SK-N-SH treated with all-trans-retinoic acid at 6 μM for 48 hours (cell line): ENCODE measurements at regions not wholly inside any gene's neighbourhood (a gene's known extent, or its start where the extent isn't known, plus 50 kb on each side); places are given as distances from the start of the nearest gene placed in this dataset.

Experiments
- ATAC-seq: fragments of 200-7000 bp; cut with Tn5 transposase; 3 replicates; pipeline ENCODE4 v1.9.1; 2020; ENCODE audit warnings: mild to moderate bottlenecking, moderate library complexity
- ARNTL ChIP-seq: fragments of 450-650 bp; formaldehyde crosslinking; IDR thresholded peaks from 2 replicates; pipeline ENCODE4 v1.5.0; 2020; ENCODE audit warnings: low read depth, mild to moderate bottlenecking, moderate library complexity, borderline replicate concordance
- BACH2 ChIP-seq: fragments of 250-450 bp; sonication (Bioruptor Pico); IDR thresholded peaks from 2 replicates; pipeline ENCODE4 v1.9.0; 2021; ENCODE audit warnings: mild to moderate bottlenecking, borderline replicate concordance
- CSDC2 ChIP-seq: fragments of 250-450 bp; sonication (Bioruptor Pico); IDR thresholded peaks from 2 replicates; pipeline ENCODE4 v1.5.0; 2020; ENCODE audit warnings: mild to moderate bottlenecking, moderate library complexity
- ESRRG ChIP-seq: fragments of 250-450 bp; sonication (Bioruptor Pico); IDR thresholded peaks from 2 replicates; pipeline ENCODE4 v1.6.1; 2021; ENCODE audit warnings: mild to moderate bottlenecking
- GLIS3 ChIP-seq: fragments of 250-450 bp; sonication (Bioruptor Pico); IDR thresholded peaks from 2 replicates; pipeline ENCODE4 v1.5.0; 2020; ENCODE audit warnings: mild to moderate bottlenecking, moderate library complexity
- ISL1 ChIP-seq: fragments of 250-450 bp; sonication (Bioruptor Pico); IDR thresholded peaks from 2 replicates; pipeline ENCODE4 v2.1.2; 2022; ENCODE audit warnings: mild to moderate bottlenecking, moderate library complexity
- OSR1 ChIP-seq: fragments of 250-450 bp; sonication (Bioruptor Pico); IDR thresholded peaks from 2 replicates; pipeline ENCODE4 v1.8.0; 2022; ENCODE audit warnings: moderate library complexity, mild to moderate bottlenecking, inconsistent platforms
- PPARA ChIP-seq: fragments of 250-450 bp; sonication (Bioruptor Pico); IDR thresholded peaks from 2 replicates; pipeline ENCODE4 v1.5.0; 2020; ENCODE audit warnings: mild to moderate bottlenecking, borderline replicate concordance
- RARB ChIP-seq: fragments of 250-450 bp; sonication (Bioruptor Pico); IDR thresholded peaks from 2 replicates; pipeline ENCODE4 v1.8.0; 2021; ENCODE audit warnings: mild to moderate bottlenecking, moderate library complexity
- SNAI2 ChIP-seq: fragments of 250-450 bp; sonication (Bioruptor Pico); IDR thresholded peaks from 2 replicates; pipeline ENCODE4 v1.5.0; 2020; ENCODE audit warnings: mild to moderate bottlenecking, moderate library complexity
- TCF4 ChIP-seq: fragments of 250-450 bp; sonication (Bioruptor Pico); IDR thresholded peaks from 2 replicates; pipeline ENCODE4 v1.8.0; 2021; ENCODE audit warnings: mild to moderate bottlenecking, moderate library complexity, borderline replicate concordance
- TOX ChIP-seq: fragments of 250-450 bp; sonication (Bioruptor Pico); IDR thresholded peaks from 2 replicates; pipeline ENCODE4 v1.8.0; 2021; ENCODE audit warnings: mild to moderate bottlenecking, moderate library complexity, borderline replicate concordance
- ZC3H10 ChIP-seq: fragments of 250-450 bp; sonication (Bioruptor Pico); IDR thresholded peaks from 2 replicates; pipeline ENCODE4 v1.5.1; 2021; ENCODE audit warnings: mild to moderate bottlenecking, moderate library complexity
- ZFP30 ChIP-seq: fragments of 450-650 bp; formaldehyde crosslinking; IDR thresholded peaks from 2 replicates; pipeline ENCODE4 v1.5.0; 2022; ENCODE audit warnings: mild to moderate bottlenecking, moderate library complexity
- ZNF565 ChIP-seq: fragments of 450-650 bp; formaldehyde crosslinking; conservative IDR thresholded peaks from 2 replicates; pipeline ENCODE4 v1.5.0; 2020; ENCODE audit warnings: low read depth, mild to moderate bottlenecking, moderate library complexity
- ZNF70 ChIP-seq: fragments of 450-650 bp; formaldehyde crosslinking; IDR thresholded peaks from 2 replicates; pipeline ENCODE4 v1.5.0; 2020; ENCODE audit warnings: mild to moderate bottlenecking, moderate library complexity
- TF ChIP-seq, protein P1 (sequence below): fragments of 250-450 bp; sonication (Bioruptor Pico); IDR thresholded peaks from 2 replicates; pipeline ENCODE4 v1.5.0; 2020; ENCODE audit warnings: mild to moderate bottlenecking, moderate library complexity
- TF ChIP-seq, protein P2 (sequence below): fragments of 250-450 bp; sonication (Bioruptor Pico); IDR thresholded peaks from 2 replicates; pipeline ENCODE4 v1.8.0; 2021; ENCODE audit warnings: low read depth, mild to moderate bottlenecking, moderate library complexity, borderline replicate concordance
- TF ChIP-seq, protein P3 (sequence below): fragments of 250-450 bp; sonication (Bioruptor Pico); IDR thresholded peaks from 2 replicates; pipeline ENCODE4 v1.8.0; 2020; ENCODE audit warnings: mild to moderate bottlenecking, moderate library complexity, borderline replicate concordance
- TF ChIP-seq, protein P4 (sequence below): fragments of 250-450 bp; sonication (Bioruptor Pico); IDR thresholded peaks from 2 replicates; pipeline ENCODE4 v1.5.1; 2020; ENCODE audit warnings: low read depth, mild to moderate bottlenecking, moderate library complexity

DNA sequence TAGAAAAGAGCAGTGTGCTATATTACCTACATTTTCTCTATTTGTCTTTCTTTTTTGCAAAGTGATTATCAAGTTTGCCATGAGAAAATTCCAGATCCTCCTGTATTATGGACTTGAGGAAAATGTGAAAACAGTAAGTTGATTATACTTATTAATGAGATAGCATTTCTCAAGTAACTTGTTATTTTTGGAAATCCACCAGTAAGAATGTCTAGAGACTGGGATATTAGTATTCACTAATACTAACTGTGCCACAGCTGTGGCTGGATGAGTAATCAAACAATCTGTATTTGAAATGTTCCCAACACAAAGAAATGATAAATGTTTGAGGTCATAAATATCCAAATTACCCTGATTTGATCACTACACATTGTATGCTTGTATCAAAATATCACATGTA lies 147.0 kb upstream of the CTSO start:
- TF ChIP-seq TCF4 (CRISPR knock-in tag) (no peak), ZNF70 (CRISPR knock-in tag) (no peak), ESRRG (CRISPR knock-in tag) (no peak), GLIS3 (no peak), ARNTL (CRISPR knock-in tag) (no peak), ISL1 (CRISPR knock-in tag) (no peak), CSDC2 (CRISPR knock-in tag) (no peak)
- TF ChIP-seq, protein P1, sequence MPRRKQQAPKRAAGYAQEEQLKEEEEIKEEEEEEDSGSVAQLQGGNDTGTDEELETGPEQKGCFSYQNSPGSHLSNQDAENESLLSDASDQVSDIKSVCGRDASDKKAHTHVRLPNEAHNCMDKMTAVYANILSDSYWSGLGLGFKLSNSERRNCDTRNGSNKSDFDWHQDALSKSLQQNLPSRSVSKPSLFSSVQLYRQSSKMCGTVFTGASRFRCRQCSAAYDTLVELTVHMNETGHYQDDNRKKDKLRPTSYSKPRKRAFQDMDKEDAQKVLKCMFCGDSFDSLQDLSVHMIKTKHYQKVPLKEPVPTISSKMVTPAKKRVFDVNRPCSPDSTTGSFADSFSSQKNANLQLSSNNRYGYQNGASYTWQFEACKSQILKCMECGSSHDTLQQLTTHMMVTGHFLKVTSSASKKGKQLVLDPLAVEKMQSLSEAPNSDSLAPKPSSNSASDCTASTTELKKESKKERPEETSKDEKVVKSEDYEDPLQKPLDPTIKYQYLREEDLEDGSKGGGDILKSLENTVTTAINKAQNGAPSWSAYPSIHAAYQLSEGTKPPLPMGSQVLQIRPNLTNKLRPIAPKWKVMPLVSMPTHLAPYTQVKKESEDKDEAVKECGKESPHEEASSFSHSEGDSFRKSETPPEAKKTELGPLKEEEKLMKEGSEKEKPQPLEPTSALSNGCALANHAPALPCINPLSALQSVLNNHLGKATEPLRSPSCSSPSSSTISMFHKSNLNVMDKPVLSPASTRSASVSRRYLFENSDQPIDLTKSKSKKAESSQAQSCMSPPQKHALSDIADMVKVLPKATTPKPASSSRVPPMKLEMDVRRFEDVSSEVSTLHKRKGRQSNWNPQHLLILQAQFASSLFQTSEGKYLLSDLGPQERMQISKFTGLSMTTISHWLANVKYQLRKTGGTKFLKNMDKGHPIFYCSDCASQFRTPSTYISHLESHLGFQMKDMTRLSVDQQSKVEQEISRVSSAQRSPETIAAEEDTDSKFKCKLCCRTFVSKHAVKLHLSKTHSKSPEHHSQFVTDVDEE, result no peak
- TF ChIP-seq, protein P2, sequence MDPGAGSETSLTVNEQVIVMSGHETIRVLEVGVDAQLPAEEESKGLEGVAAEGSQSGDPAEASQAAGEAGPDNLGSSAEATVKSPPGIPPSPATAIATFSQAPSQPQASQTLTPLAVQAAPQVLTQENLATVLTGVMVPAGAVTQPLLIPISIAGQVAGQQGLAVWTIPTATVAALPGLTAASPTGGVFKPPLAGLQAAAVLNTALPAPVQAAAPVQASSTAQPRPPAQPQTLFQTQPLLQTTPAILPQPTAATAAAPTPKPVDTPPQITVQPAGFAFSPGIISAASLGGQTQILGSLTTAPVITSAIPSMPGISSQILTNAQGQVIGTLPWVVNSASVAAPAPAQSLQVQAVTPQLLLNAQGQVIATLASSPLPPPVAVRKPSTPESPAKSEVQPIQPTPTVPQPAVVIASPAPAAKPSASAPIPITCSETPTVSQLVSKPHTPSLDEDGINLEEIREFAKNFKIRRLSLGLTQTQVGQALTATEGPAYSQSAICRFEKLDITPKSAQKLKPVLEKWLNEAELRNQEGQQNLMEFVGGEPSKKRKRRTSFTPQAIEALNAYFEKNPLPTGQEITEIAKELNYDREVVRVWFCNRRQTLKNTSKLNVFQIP, result no peak
- ATAC-seq, result no peak

DNA sequence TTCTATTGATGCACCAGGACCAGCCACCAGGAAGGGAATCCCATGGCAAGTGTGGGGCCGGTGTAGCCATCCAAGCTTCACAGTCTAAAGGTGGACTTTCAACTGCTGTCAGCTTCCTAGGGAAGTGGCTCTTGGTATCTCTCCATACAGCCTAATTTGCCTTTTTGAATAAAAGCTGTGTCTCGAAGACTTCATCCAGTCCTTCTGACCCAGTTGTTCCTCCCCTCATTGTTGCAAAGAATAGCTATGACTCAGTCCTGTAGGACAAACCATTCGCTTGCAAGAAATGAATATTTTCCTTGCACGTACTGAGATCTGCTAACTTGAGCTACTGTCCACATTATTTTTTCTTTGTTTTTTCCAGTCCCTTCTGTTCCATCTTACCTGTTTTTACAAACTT lies 145.1 kb upstream of the CTSO start:
- TF ChIP-seq BACH2 (CRISPR knock-in tag) (no peak), ZNF70 (CRISPR knock-in tag) (no peak)
- ATAC-seq, result no peak

DNA sequence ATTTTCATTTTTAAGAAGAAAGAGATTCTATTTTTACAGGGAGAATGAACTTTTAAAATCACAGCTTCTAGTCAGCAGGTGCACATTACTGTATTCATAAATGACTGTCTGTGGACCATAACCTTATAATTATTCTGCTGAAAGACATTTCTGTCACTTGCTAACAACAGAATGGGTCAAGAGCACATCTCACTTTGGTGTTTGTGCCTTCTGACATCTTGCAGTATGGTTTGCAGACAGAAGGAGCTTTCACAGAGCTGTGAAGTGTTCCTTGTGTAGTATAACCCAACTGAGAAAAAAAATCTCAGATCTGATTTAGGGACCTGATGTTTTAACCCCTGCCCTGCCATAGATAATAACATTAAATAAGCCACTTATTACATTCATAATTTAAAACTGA lies 131.4 kb upstream of the CTSO start:
- no peak for ATAC-seq
- TF ChIP-seq ZFP30 (CRISPR knock-in tag) (no peak), ZNF565 (no peak), SNAI2 (CRISPR knock-in tag) (no peak), PPARA (CRISPR knock-in tag) (no peak), RARB (no peak), ARNTL (CRISPR knock-in tag) (no peak), ZNF70 (CRISPR knock-in tag) (no peak), BACH2 (CRISPR knock-in tag) (no peak), ESRRG (CRISPR knock-in tag) (no peak), OSR1 (CRISPR knock-in tag) (no peak), TOX (no peak), CSDC2 (CRISPR knock-in tag) (no peak), ZC3H10 (CRISPR knock-in tag) (no peak), GLIS3 (no peak), TCF4 (CRISPR knock-in tag) (no peak)
- TF ChIP-seq, protein P3, sequence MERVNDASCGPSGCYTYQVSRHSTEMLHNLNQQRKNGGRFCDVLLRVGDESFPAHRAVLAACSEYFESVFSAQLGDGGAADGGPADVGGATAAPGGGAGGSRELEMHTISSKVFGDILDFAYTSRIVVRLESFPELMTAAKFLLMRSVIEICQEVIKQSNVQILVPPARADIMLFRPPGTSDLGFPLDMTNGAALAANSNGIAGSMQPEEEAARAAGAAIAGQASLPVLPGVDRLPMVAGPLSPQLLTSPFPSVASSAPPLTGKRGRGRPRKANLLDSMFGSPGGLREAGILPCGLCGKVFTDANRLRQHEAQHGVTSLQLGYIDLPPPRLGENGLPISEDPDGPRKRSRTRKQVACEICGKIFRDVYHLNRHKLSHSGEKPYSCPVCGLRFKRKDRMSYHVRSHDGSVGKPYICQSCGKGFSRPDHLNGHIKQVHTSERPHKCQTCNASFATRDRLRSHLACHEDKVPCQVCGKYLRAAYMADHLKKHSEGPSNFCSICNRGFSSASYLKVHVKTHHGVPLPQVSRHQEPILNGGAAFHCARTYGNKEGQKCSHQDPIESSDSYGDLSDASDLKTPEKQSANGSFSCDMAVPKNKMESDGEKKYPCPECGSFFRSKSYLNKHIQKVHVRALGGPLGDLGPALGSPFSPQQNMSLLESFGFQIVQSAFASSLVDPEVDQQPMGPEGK (CRISPR knock-in tag), result no peak
- TF ChIP-seq, protein P4, sequence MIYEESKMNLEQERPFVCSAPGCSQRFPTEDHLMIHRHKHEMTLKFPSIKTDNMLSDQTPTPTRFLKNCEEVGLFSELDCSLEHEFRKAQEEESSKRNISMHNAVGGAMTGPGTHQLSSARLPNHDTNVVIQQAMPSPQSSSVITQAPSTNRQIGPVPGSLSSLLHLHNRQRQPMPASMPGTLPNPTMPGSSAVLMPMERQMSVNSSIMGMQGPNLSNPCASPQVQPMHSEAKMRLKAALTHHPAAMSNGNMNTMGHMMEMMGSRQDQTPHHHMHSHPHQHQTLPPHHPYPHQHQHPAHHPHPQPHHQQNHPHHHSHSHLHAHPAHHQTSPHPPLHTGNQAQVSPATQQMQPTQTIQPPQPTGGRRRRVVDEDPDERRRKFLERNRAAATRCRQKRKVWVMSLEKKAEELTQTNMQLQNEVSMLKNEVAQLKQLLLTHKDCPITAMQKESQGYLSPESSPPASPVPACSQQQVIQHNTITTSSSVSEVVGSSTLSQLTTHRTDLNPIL (CRISPR knock-in tag), result no peak
- TF ChIP-seq, protein P2, result no peak
- TF ChIP-seq, protein P1, result no peak
